ENCODE measurements at regions not wholly inside any gene's neighbourhood (a gene's known extent, or its start where the extent isn't known, plus 50 kb on each side); places are given as distances from the start of the nearest gene placed in this dataset.
A peak's percentile ranks its signal among the peaks of the same experiment; 100 is the strongest.

DNA sequence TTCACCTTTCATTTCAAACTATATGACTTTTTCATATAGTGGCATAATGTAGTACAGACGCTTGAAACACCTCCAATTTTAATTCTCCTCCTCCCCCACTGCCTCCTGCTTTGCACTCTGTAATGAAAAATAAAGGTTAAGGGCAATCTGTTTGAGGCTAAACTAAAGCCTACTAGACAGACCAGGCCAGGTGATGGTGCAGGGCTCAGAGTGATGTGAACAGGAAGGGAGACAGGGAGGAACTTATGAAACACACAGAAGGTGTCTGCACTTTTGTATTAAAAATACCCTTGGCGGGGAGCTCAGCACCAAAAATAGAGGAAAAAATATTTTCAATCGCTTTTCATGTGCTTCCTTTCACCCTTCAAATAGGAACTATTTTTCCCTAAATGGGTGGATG is 415.4 kb downstream of the LMO4 start:
- 80 to 82% methylated on average over 3 of the region's 3 CpGs for WGBS, 2 donors
- no peak for ATAC-seq (ENCODE audit: low FRiP score)

DNA sequence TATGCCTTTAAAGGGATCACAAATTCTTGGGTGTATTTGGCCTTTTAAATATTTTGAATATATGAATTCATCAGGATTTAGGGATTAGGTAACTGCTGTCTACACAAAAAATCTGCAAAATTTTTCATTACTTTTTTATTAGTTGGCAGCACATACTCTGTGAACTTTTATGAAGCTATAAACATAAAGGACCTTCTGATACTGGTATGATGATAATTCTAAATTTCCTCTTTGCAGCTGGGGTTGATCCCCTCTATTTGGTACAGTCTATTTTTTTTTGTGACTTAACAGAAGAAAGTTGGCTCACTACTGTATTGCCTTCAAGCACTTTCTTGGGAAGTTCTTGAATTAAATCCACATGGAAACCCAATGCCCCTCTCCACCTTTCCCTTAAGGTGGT is 416.1 kb downstream of the LMO4 start:
- no peak overlapping the region for H3K4me3 ChIP-seq (ENCODE audit: low read length in 2 of 2)
- ATAC-seq (ENCODE audit: low FRiP score): no peak
- DNase-seq: no peak
- H3K9me3 ChIP-seq (ENCODE audit: control insufficient read depth, low read length): no peaks in the 10 kb centered on the region
- H3K27me3 ChIP-seq (ENCODE audit: control insufficient read depth in 1 of 2, insufficient read depth in 2 of 2, low read length in 1 of 2): no peaks in the 10 kb centered on the region
- no peak overlapping the region for H3K27ac ChIP-seq (ENCODE audit: low read depth in 1 of 2, low read length in 2 of 2)
- H3K4me1 ChIP-seq (ENCODE audit: control insufficient read depth in 1 of 2, insufficient read depth in 2 of 2, low read length in 2 of 2): no peaks in the 10 kb centered on the region
- H3K36me3 ChIP-seq (ENCODE audit: control insufficient read depth in 1 of 2, insufficient read depth in 2 of 2, low read length in 1 of 2): no peaks in the 10 kb centered on the region
- intact Hi-C loops (cut with DNase I): no loop called here

More for the DNA sequence above, 415.4 kb downstream of the LMO4 start:
- no peak overlapping the region for H3K27ac ChIP-seq (ENCODE audit: low read depth in 1 of 2, low read length in 2 of 2)
- no peaks in the 10 kb centered on the region for H3K36me3 ChIP-seq (ENCODE audit: control insufficient read depth in 1 of 2, insufficient read depth in 2 of 2, low read length in 1 of 2)
- intact Hi-C loops (cut with DNase I): no loop called here
- DNase-seq: no peak
- H3K9me3 ChIP-seq (ENCODE audit: control insufficient read depth, low read length): no peaks in the 10 kb centered on the region
- no peak overlapping the region for H3K4me3 ChIP-seq (ENCODE audit: low read length in 2 of 2)
- H3K27me3 ChIP-seq (ENCODE audit: control insufficient read depth in 1 of 2, insufficient read depth in 2 of 2, low read length in 1 of 2): no peaks in the 10 kb centered on the region
- H3K4me1 ChIP-seq (ENCODE audit: control insufficient read depth in 1 of 2, insufficient read depth in 2 of 2, low read length in 2 of 2): no peaks in the 10 kb centered on the region

DNA sequence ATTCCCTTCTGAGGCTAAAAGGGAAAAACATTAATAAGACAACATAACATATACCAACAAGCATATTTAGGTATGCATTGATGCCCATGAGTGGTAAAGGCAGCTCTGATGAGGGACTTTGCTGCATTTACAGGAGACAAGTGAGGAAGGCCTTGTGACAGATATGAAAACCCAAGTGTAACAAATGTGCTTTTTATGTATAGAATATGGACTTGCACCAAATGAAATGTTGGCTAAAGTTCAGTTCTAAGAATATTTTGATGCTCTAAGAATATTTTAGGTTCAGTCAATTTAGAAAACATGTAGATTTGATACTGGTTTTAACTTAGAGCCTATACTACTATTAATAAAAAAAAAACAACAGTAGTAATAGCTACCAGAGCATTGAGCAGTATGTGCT is 424.7 kb downstream of the LMO4 start:
- Histone ChIP-seq H3K27ac (ENCODE audit: low read depth in 1 of 2, low read length in 2 of 2) (no peak overlapping the region), H3K36me3 (ENCODE audit: control insufficient read depth in 1 of 2, insufficient read depth in 2 of 2, low read length in 1 of 2) (no peaks in the 10 kb centered on the region), H3K4me3 (ENCODE audit: low read length in 2 of 2) (no peak overlapping the region), H3K27me3 (ENCODE audit: control insufficient read depth in 1 of 2, insufficient read depth in 2 of 2, low read length in 1 of 2) (no peaks in the 10 kb centered on the region), H3K4me1 (ENCODE audit: control insufficient read depth in 1 of 2, insufficient read depth in 2 of 2, low read length in 2 of 2) (no peaks in the 10 kb centered on the region), H3K9me3 (ENCODE audit: control insufficient read depth, low read length) (no peaks in the 10 kb centered on the region)
- DNase-seq (no peak), ATAC-seq (ENCODE audit: low FRiP score) (no peak)
- intact Hi-C loops (cut with DNase I): no loop called here

DNA sequence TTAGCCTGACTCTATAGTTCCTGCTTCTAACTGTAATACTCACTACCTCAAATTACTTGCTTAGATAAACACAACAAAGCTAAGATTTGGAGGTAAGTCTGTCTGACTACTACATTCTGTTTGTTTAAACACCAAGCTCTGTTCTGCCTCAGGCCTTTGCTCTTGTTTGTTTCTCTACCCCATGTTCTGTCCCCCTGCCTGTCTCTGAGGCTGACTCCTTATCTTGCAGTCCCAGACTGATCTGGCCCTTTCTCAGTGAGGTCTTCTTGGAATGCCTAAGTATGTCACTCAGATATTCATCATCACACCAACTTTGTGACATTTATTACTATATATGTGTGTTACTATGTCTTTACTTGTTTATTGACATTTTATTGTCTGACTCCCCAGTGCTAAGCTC is 425.5 kb downstream of the LMO4 start:
- ATAC-seq (ENCODE audit: low FRiP score) (no peak), DNase-seq (no peak)
- H3K36me3 ChIP-seq (ENCODE audit: control insufficient read depth in 1 of 2, insufficient read depth in 2 of 2, low read length in 1 of 2): no peaks in the 10 kb centered on the region
- no peaks in the 10 kb centered on the region for H3K27me3 ChIP-seq (ENCODE audit: control insufficient read depth in 1 of 2, insufficient read depth in 2 of 2, low read length in 1 of 2)
- no peaks in the 10 kb centered on the region for H3K4me1 ChIP-seq (ENCODE audit: control insufficient read depth in 1 of 2, insufficient read depth in 2 of 2, low read length in 2 of 2)
- intact Hi-C loops (cut with DNase I): no loop called here
- no peak overlapping the region for H3K4me3 ChIP-seq (ENCODE audit: low read length in 2 of 2)
- H3K9me3 ChIP-seq (ENCODE audit: control insufficient read depth, low read length): no peaks in the 10 kb centered on the region
- no peak overlapping the region for H3K27ac ChIP-seq (ENCODE audit: low read depth in 1 of 2, low read length in 2 of 2)

DNA sequence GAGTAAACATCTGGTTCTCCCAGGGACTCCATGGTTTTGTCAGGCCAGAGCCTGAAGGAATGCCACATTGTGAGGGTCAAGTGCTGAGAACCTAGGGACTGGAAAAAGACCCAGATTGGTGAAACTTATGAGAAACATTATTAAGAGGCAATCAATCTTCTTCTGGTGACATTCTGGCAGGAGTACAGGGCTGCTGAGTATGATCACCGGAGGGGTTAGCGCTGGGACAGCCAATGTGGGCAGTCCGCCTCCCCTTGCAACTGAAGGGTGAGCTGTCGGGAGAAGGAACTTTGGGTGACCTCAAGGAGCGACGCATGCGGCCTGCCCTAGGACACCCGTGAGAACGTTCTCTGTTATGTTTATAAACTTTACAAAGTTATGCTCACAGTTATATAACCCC is 429.0 kb downstream of the LMO4 start:
- H3K27ac ChIP-seq (ENCODE audit: low read depth in 1 of 2, low read length in 2 of 2): no peak overlapping the region
- peak; percentile 44 for ATAC-seq (ENCODE audit: low FRiP score)

DNA sequence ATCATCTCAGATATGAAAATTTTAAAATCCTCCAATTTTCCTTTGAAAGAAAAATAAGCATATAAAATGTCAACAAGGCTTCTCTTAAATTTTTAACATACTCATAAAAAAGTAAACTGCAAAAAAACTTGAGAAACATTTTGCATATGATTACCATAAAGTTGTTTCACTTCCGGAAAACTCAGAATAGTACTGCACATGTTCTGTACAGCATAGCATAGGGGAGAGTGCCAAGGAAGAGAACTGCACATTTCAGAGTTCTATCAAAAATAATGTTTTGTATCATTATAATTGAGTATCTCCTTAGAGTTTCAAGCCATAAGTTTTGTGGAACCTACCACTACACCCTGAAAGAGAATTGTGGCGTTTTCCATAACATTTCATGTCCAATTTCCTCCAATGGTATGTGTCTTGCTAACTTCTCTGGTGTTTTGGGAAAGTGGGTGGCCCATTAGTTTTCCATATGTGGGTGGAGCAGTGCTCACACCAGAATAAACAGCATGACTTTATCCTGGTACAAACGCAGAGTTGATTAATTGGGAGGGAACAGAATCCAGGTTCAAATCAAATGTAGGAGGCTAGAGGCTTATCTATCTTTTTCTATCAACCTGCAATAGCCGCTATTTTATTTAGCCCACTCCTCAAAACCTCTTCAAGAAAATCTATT is 430.9 kb downstream of the LMO4 start:
- ATAC-seq (ENCODE audit: low FRiP score) (no peak), DNase-seq (no peak)
- Histone ChIP-seq H3K27ac (ENCODE audit: low read depth in 1 of 2, low read length in 2 of 2) (no peak overlapping the region), H3K36me3 (ENCODE audit: control insufficient read depth in 1 of 2, insufficient read depth in 2 of 2, low read length in 1 of 2) (no peaks in the 10 kb centered on the region), H3K27me3 (ENCODE audit: control insufficient read depth in 1 of 2, insufficient read depth in 2 of 2, low read length in 1 of 2) (no peaks in the 10 kb centered on the region), H3K4me3 (ENCODE audit: low read length in 2 of 2) (no peak overlapping the region), H3K4me1 (ENCODE audit: control insufficient read depth in 1 of 2, insufficient read depth in 2 of 2, low read length in 2 of 2) (no peaks in the 10 kb centered on the region), H3K9me3 (ENCODE audit: control insufficient read depth, low read length) (no peaks in the 10 kb centered on the region)
- WGBS, 2 donors: 49 to 51% methylated on average over 4 of the region's 4 CpGs
- intact Hi-C loops (cut with DNase I): no loop called here

More for the DNA sequence above, 429.0 kb downstream of the LMO4 start:
- peak in 1 of 2 donors; percentile 54 for DNase-seq
- Histone ChIP-seq H3K4me1 (ENCODE audit: control insufficient read depth in 1 of 2, insufficient read depth in 2 of 2, low read length in 2 of 2) (no peaks in the 10 kb centered on the region), H3K9me3 (ENCODE audit: control insufficient read depth, low read length) (no peaks in the 10 kb centered on the region), H3K4me3 (ENCODE audit: low read length in 2 of 2) (no peak overlapping the region), H3K27me3 (ENCODE audit: control insufficient read depth in 1 of 2, insufficient read depth in 2 of 2, low read length in 1 of 2) (no peaks in the 10 kb centered on the region), H3K36me3 (ENCODE audit: control insufficient read depth in 1 of 2, insufficient read depth in 2 of 2, low read length in 1 of 2) (no peaks in the 10 kb centered on the region)
- intact Hi-C loops (cut with DNase I): no loop called here
- 13 to 44% methylated on average over 9 of the region's 9 CpGs for WGBS, 2 donors

DNA sequence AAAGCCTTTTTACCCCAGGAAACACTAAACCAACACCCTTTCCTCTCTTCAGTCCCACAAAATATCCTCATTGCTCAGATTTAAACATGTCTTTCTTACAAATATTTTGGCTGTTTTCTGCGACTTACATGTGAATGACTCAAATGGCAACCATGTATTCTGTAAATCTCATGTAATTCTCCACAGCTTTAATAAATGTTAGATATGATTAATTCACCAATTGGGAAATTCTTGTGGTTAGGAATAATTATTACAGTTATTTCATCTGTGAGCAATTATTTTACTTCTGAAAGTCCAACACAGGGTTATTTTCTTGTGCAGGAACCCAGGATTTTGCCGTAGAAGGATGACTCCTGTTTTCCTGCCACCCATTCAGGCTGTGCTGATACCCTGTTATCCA is 431.5 kb downstream of the LMO4 start:
- intact Hi-C loops (cut with DNase I): no loop called here
- WGBS, 2 donors: 87 to 96% methylated on average over 2 of the region's 2 CpGs
- Histone ChIP-seq H3K4me1 (ENCODE audit: control insufficient read depth in 1 of 2, insufficient read depth in 2 of 2, low read length in 2 of 2) (no peaks in the 10 kb centered on the region), H3K27me3 (ENCODE audit: control insufficient read depth in 1 of 2, insufficient read depth in 2 of 2, low read length in 1 of 2) (no peaks in the 10 kb centered on the region), H3K4me3 (ENCODE audit: low read length in 2 of 2) (no peak overlapping the region), H3K9me3 (ENCODE audit: control insufficient read depth, low read length) (no peaks in the 10 kb centered on the region), H3K27ac (ENCODE audit: low read depth in 1 of 2, low read length in 2 of 2) (no peak overlapping the region), H3K36me3 (ENCODE audit: control insufficient read depth in 1 of 2, insufficient read depth in 2 of 2, low read length in 1 of 2) (no peaks in the 10 kb centered on the region)
- DNase-seq (no peak), ATAC-seq (ENCODE audit: low FRiP score) (no peak)

DNA sequence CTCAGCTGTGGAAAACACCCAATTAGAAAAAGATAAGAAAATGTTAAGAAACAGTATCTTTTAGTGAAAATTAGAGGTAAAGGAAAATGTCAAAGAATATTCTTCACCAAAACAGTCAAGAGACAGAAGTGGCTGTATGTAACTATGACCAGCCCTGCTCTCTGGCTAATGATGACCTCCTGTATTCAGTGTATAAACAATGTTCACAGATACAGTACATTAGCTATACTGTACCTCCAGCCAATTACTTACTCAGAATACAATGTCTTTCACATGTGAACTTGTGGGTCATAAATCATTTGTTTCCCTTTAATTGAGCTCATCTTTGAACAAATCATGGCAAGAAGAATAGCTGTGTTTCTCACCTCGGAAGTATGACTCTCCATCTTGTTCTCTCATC is 432.0 kb downstream of the LMO4 start:
- ATAC-seq (ENCODE audit: low FRiP score) (no peak), DNase-seq (no peak)
- H3K4me3 ChIP-seq (ENCODE audit: low read length in 2 of 2): no peak overlapping the region
- H3K4me1 ChIP-seq (ENCODE audit: control insufficient read depth in 1 of 2, insufficient read depth in 2 of 2, low read length in 2 of 2): no peaks in the 10 kb centered on the region
- no peaks in the 10 kb centered on the region for H3K36me3 ChIP-seq (ENCODE audit: control insufficient read depth in 1 of 2, insufficient read depth in 2 of 2, low read length in 1 of 2)
- no peak overlapping the region for H3K27ac ChIP-seq (ENCODE audit: low read depth in 1 of 2, low read length in 2 of 2)
- H3K9me3 ChIP-seq (ENCODE audit: control insufficient read depth, low read length): no peaks in the 10 kb centered on the region
- 97 to 98% methylated on average over 1 of the region's 1 CpG for WGBS, 2 donors
- intact Hi-C loops (cut with DNase I): no loop called here
- no peaks in the 10 kb centered on the region for H3K27me3 ChIP-seq (ENCODE audit: control insufficient read depth in 1 of 2, insufficient read depth in 2 of 2, low read length in 1 of 2)

DNA sequence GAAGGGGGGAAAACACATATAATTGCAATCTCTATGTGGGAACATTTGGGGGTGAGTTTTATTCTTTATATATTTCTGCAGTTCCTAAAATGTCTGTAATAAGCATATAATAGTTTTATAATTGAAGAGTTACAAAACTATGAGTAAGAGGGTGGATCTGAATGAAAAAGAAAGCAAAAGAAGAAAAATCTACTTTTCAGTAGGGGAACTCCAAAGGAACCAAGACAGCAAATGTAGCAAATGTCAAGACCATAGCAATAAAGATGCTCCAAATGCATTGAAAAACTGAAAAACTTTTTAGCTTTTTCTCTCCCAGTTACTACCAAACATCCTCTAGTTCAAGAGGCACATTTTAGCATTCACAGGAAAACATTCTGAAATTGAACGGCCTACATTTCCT is 434.8 kb downstream of the LMO4 start:
- Histone ChIP-seq H3K36me3 (ENCODE audit: control insufficient read depth in 1 of 2, insufficient read depth in 2 of 2, low read length in 1 of 2) (no peaks in the 10 kb centered on the region), H3K27ac (ENCODE audit: low read depth in 1 of 2, low read length in 2 of 2) (no peak overlapping the region), H3K27me3 (ENCODE audit: control insufficient read depth in 1 of 2, insufficient read depth in 2 of 2, low read length in 1 of 2) (no peaks in the 10 kb centered on the region), H3K4me1 (ENCODE audit: control insufficient read depth in 1 of 2, insufficient read depth in 2 of 2, low read length in 2 of 2) (no peaks in the 10 kb centered on the region), H3K9me3 (ENCODE audit: control insufficient read depth, low read length) (peaks cover 1% of the 10 kb centered on the region), H3K4me3 (ENCODE audit: low read length in 2 of 2) (no peak overlapping the region)
- intact Hi-C loops (cut with DNase I): no loop called here
- DNase-seq (no peak), ATAC-seq (ENCODE audit: low FRiP score) (no peak)
- 63 to 73% methylated on average over 1 of the region's 1 CpG for WGBS, 2 donors

All from aorta (tissue), 5 donors.